H1 (cell line): ENCODE measurements at regions not wholly inside any gene's neighbourhood (a gene's known extent, or its start where the extent isn't known, plus 50 kb on each side); places are given as distances from the start of the nearest gene placed in this dataset.

Source experiments
- CTCF ChIA-PET: fragments of 300-600 bp; sonication (Branson Sonifier 250); formaldehyde crosslinking; loops from one replicate; lab custom pipeline; 2021; ENCODE audit not compliant: partially characterized antibody; lab: Charles Lee
- POLR2A ChIA-PET: fragments of 300-600 bp; sonication (Branson Sonifier 250); formaldehyde crosslinking; loops from one replicate; lab custom pipeline; 2021; ENCODE audit warnings: inconsistent platforms; ENCODE audit not compliant: partially characterized antibody; lab: Charles Lee
- DNase-seq, 2 experiments: peaks; one replicate each; pipeline versions ENCODE4 v3.0.0 to v3.0.0-alpha.2; 2010 to 2022; ENCODE audit warnings: low spot score in 2 of 2, low read depth in 1 of 2, mixed read lengths in 1 of 2
- FAIRE-seq: peaks from 2 replicates; lab custom pipeline; 2011; peaks lifted over from hg19 to GRCh38; lab: Jason Lieb, UNC
- H2AFZ ChIP-seq: 2 replicates; pipeline ENCODE4 v1.8.1; 2012; ENCODE audit warnings: low read length, inconsistent platforms
- H2AK5ac ChIP-seq: 2 replicates; pipeline ENCODE4 v1.6.1; 2013; ENCODE audit warnings: low read depth, low read length
- H2BK120ac ChIP-seq: replicated peaks from 2 replicates; pipeline ENCODE3; 2013; ENCODE audit warnings: low read depth, low read length, inconsistent platforms
- H2BK12ac ChIP-seq: 2 replicates; pipeline ENCODE4 v1.6.1; 2013; ENCODE audit warnings: low read depth, low read length
- H2BK15ac ChIP-seq: 2 replicates; pipeline ENCODE4 v1.6.1; 2013; ENCODE audit warnings: low read length
- H2BK20ac ChIP-seq: 2 replicates; pipeline ENCODE4 v1.6.1; 2013; ENCODE audit warnings: low read length
- H2BK5ac ChIP-seq: 2 replicates; pipeline ENCODE4 v1.6.1; 2013; ENCODE audit warnings: low read depth, low read length
- H3K14ac ChIP-seq: 2 replicates; pipeline ENCODE4 v1.6.1; 2013; ENCODE audit warnings: inconsistent platforms; ENCODE audit not compliant: insufficient read length
- H3K18ac ChIP-seq: 2 replicates; pipeline ENCODE4 v1.6.1; 2013; ENCODE audit warnings: low read length; ENCODE audit errors: extremely low read depth
- H3K23ac ChIP-seq: 2 replicates; pipeline ENCODE4 v1.6.1; 2013; ENCODE audit warnings: inconsistent platforms; ENCODE audit not compliant: insufficient read length
- H3K23me2 ChIP-seq: 2 replicates; pipeline ENCODE4 v1.6.1; 2013; ENCODE audit warnings: low read depth, low read length
- H3K27ac ChIP-seq: 2 replicates; pipeline ENCODE4 v1.6.1; 2011; ENCODE audit warnings: low read depth, low read length, inconsistent platforms
- H3K27me3 ChIP-seq, 4 experiments: replicated peaks in 1 of 4; 1 replicate in 1 of 4; 2 replicates in 3 of 4; pipeline versions ENCODE4 v1.6.1 to v1.8.1; 2011 to 2013; ENCODE audit warnings: low read length in 3 of 4, mild to moderate bottlenecking in 3 of 4, inconsistent platforms in 2 of 4, mixed read lengths in 2 of 4, moderate library complexity in 1 of 4; ENCODE audit not compliant: control insufficient read depth in 3 of 4, insufficient read depth in 3 of 4; ENCODE audit errors: extremely low read depth in 1 of 4
- H3K36me3 ChIP-seq, 4 experiments: 2 replicates each; pipeline versions ENCODE4 v1.6.1 to v1.8.1; 2011 to 2013; ENCODE audit warnings: mild to moderate bottlenecking in 4 of 4, low read length in 3 of 4, moderate library complexity in 2 of 4, control low read depth in 1 of 4, inconsistent platforms in 1 of 4; ENCODE audit not compliant: insufficient read depth in 4 of 4, control insufficient read depth in 2 of 4
- H3K4ac ChIP-seq: replicated peaks from 2 replicates; pipeline ENCODE3; 2013; ENCODE audit warnings: low read length, low read depth, mixed read lengths, inconsistent platforms; ENCODE audit not compliant: insufficient read length
- H3K4me1 ChIP-seq, 4 experiments: replicated peaks in 1 of 4; 1 replicate in 1 of 4; 2 replicates in 3 of 4; pipeline versions ENCODE4 v1.6.1 to v1.8.1; 2011 to 2013; ENCODE audit warnings: low read length in 3 of 4, inconsistent platforms in 2 of 4, mixed read lengths in 1 of 4; ENCODE audit not compliant: insufficient read depth in 4 of 4, control insufficient read depth in 3 of 4
- H3K4me2 ChIP-seq, 2 experiments: 2 replicates each; pipeline versions ENCODE4 v1.6.1 to v1.8.1; 2011 to 2013; ENCODE audit warnings: low read depth in 2 of 2, low read length in 2 of 2, control low read depth in 1 of 2, inconsistent platforms in 1 of 2, mild to moderate bottlenecking in 1 of 2; ENCODE audit not compliant: insufficient read depth in 1 of 2
- H3K4me3 ChIP-seq, 4 experiments: fragments of 200-600, 300-600 bp in 1 of 4; sonication (generic), shearing (Covaris generic), sonication (Bioruptor Twin) in 1 of 4; 2 replicates each; pipeline versions ENCODE4 v1.5.1 to v1.8.1; 2011 to 2016; ENCODE audit warnings: low read length in 4 of 4, low read depth in 3 of 4, control low read depth in 2 of 4, inconsistent platforms in 2 of 4, mild to moderate bottlenecking in 2 of 4, mixed read lengths in 1 of 4, moderate library complexity in 1 of 4; ENCODE audit not compliant: insufficient read depth in 2 of 4; ENCODE audit errors: extremely low read depth in 1 of 4
- H3K56ac ChIP-seq: replicated peaks from 2 replicates; pipeline ENCODE3; 2013; ENCODE audit warnings: low read depth, mild to moderate bottlenecking, mixed read lengths, low read length, inconsistent platforms; ENCODE audit not compliant: insufficient read length
- H3K79me1 ChIP-seq: 2 replicates; pipeline ENCODE4 v1.6.1; 2013; ENCODE audit warnings: low read depth, low read length, control low read depth
- H3K79me2 ChIP-seq, 2 experiments: 2 replicates each; pipeline versions ENCODE4 v1.6.1 to v1.8.1; 2012 to 2013; ENCODE audit warnings: low read length in 2 of 2, mild to moderate bottlenecking in 2 of 2, inconsistent platforms in 1 of 2; ENCODE audit not compliant: insufficient read depth in 2 of 2, control insufficient read depth in 1 of 2
- H3K9ac ChIP-seq, 4 experiments: replicated peaks in 1 of 4; 1 replicate in 1 of 4; 2 replicates in 3 of 4; pipeline versions ENCODE4 v1.6.1 to v1.8.1; 2011 to 2013; ENCODE audit warnings: low read depth in 3 of 4, low read length in 3 of 4, control low read depth in 2 of 4, mild to moderate bottlenecking in 2 of 4, moderate library complexity in 2 of 4, inconsistent platforms in 1 of 4; ENCODE audit errors: extremely low read depth in 1 of 4
- H3K9me3 ChIP-seq, 2 experiments: 2 replicates each; pipeline versions ENCODE4 v1.6.1 to v1.8.1; 2012 to 2013; ENCODE audit warnings: mild to moderate bottlenecking in 2 of 2, moderate library complexity in 2 of 2, control low read depth in 1 of 2, inconsistent platforms in 1 of 2, low read depth in 1 of 2, low read length in 1 of 2, mixed read lengths in 1 of 2; ENCODE audit not compliant: insufficient read depth in 2 of 2
- H4K20me1 ChIP-seq, 2 experiments: replicated peaks in 1 of 2; 2 replicates each; pipeline versions ENCODE3 to v1.8.1; 2011 to 2013; ENCODE audit warnings: inconsistent platforms in 2 of 2, low read length in 2 of 2, mild to moderate bottlenecking in 1 of 2; ENCODE audit not compliant: insufficient read depth in 2 of 2, control insufficient read depth in 1 of 2
- H4K5ac ChIP-seq: 2 replicates; pipeline ENCODE4 v1.6.1; 2013; ENCODE audit warnings: low read length, low read depth, mixed read lengths, inconsistent platforms; ENCODE audit not compliant: insufficient read length
- H4K8ac ChIP-seq: 2 replicates; pipeline ENCODE4 v1.8.0; 2013; ENCODE audit warnings: mild to moderate bottlenecking, moderate library complexity, low read length, inconsistent platforms; ENCODE audit not compliant: insufficient read depth; ENCODE audit errors: extremely low read depth
- H4K91ac ChIP-seq: replicated peaks from 2 replicates; pipeline ENCODE3; 2013; ENCODE audit warnings: low read length, mixed read lengths, inconsistent platforms; ENCODE audit not compliant: insufficient read length
- ASH2L ChIP-seq: fragments of 200-600, 300-600 bp; sonication (generic); IDR thresholded peaks from one replicate; pipeline ENCODE4 v1.7.1; 2017; ENCODE audit warnings: low read length
- CTBP2 ChIP-seq: IDR thresholded peaks from 2 replicates; pipeline ENCODE4 v1.7.0; 2011; ENCODE audit warnings: borderline replicate concordance, mild to moderate bottlenecking, moderate library complexity, mixed read lengths, low read length; ENCODE audit not compliant: insufficient read depth, insufficient read length
- EGR1 ChIP-seq: IDR thresholded peaks from 2 replicates; pipeline ENCODE4 v1.6.1; 2011; ENCODE audit warnings: low read depth, low read length, borderline replicate concordance
- EZH2 ChIP-seq: fragments of 200-600 bp; sonication (generic); IDR thresholded peaks from 2 replicates; pipeline ENCODE4 v1.7.1; 2012; ENCODE audit warnings: low read depth, mild to moderate bottlenecking, moderate library complexity, low read length, inconsistent platforms; ENCODE audit not compliant: severe bottlenecking
- JUND ChIP-seq: IDR thresholded peaks from 2 replicates; pipeline ENCODE4 v1.6.1; 2011; ENCODE audit warnings: mild to moderate bottlenecking, improper control_type of control experiment, low read length
- KDM4A ChIP-seq: IDR thresholded peaks from one replicate; pipeline ENCODE4 v1.7.1; 2012; ENCODE audit warnings: low read depth, mild to moderate bottlenecking, moderate library complexity, low read length, inconsistent platforms; ENCODE audit not compliant: severe bottlenecking
- MAFK ChIP-seq: IDR thresholded peaks from 2 replicates; pipeline ENCODE4 v1.6.1; 2012; ENCODE audit warnings: low read depth, mild to moderate bottlenecking, improper control_type of control experiment, low read length
- RBBP5 ChIP-seq: IDR thresholded peaks from 2 replicates; pipeline ENCODE4 v1.7.1; 2012; ENCODE audit warnings: low read depth, mild to moderate bottlenecking, inconsistent platforms, low read length, moderate library complexity, borderline replicate concordance
- SIRT6 ChIP-seq: IDR thresholded peaks from one replicate; pipeline ENCODE4 v1.7.1; 2012; ENCODE audit warnings: low read length, inconsistent platforms
- SP2 ChIP-seq: IDR thresholded peaks from 2 replicates; pipeline ENCODE4 v1.6.1; 2012; ENCODE audit warnings: mild to moderate bottlenecking, low read length, inconsistent platforms
- TCF12 ChIP-seq: IDR thresholded peaks from 2 replicates; pipeline ENCODE4 v1.6.1; 2011; ENCODE audit warnings: low read depth, mild to moderate bottlenecking, low read length
- USF2 ChIP-seq: IDR thresholded peaks from 2 replicates; pipeline ENCODE4 v1.6.1; 2011; ENCODE audit warnings: low read length, improper control_type of control experiment

GRCh38 chr2:163455815-163456214, 280.0 kb downstream of the FIGN start:
- DNase-seq (no peak), FAIRE-seq (no peak)
- H3K9ac ChIP-seq = no peak overlapping the region
- ChIA-PET CTCF (interaction anchor here (0.6 to 1.5 kb wide), 2 partner anchors 301 to 495 kb away, joined by 4 to 5 read pairs; no protein-coding TSS in a partner anchor), POLR2A (no interaction called here)
- H3K18ac ChIP-seq = no peak overlapping the region
- no peaks in the 10 kb centered on the region for H3K79me1 ChIP-seq
- no peak overlapping the region for H2BK120ac ChIP-seq
- H3K4ac ChIP-seq = no peak overlapping the region
- H3K56ac ChIP-seq = no peak overlapping the region
- no peak overlapping the region for H3K4me3 ChIP-seq
- no peak overlapping the region for H2BK5ac ChIP-seq
- no peak overlapping the region for H4K91ac ChIP-seq
- H2BK15ac ChIP-seq = no peak overlapping the region
- TF ChIP-seq CTBP2 (no peak), SP2 (no peak), USF2 (no peak), EGR1 (no peak), KDM4A (no peak), ASH2L (no peak), TCF12 (no peak), RBBP5 (no peak), SIRT6 (no peak), MAFK (no peak), EZH2 (no peak), JUND (no peak)
- no peaks in the 10 kb centered on the region for H4K20me1 ChIP-seq
- no peaks in the 10 kb centered on the region; the same call in 1 of the 2 replicates for H3K23me2 ChIP-seq
- H3K4me1 ChIP-seq = no peaks in the 10 kb centered on the region
- H2AK5ac ChIP-seq = no peak overlapping the region
- no peak overlapping the region for H2AFZ ChIP-seq
- no peaks in the 10 kb centered on the region for H3K36me3 ChIP-seq
- H2BK12ac ChIP-seq = no peak overlapping the region
- no peak overlapping the region for H3K4me2 ChIP-seq
- no peak overlapping the region for H3K27ac ChIP-seq
- no peaks in the 10 kb centered on the region for H3K79me2 ChIP-seq
- no peak overlapping the region for H3K23ac ChIP-seq
- H2BK20ac ChIP-seq = no peak overlapping the region
- no peak overlapping the region for H3K14ac ChIP-seq
- H4K5ac ChIP-seq = no peak overlapping the region
- H3K27me3 ChIP-seq = no peaks in the 10 kb centered on the region
- H3K9me3 ChIP-seq = no peaks in the 10 kb centered on the region
- no peak overlapping the region for H4K8ac ChIP-seq
